Colonic mucosa (tissue), 4 donors: ENCODE measurements at regions not wholly inside any gene's neighbourhood (a gene's known extent, or its start where the extent isn't known, plus 50 kb on each side); places are given as distances from the start of the nearest gene placed in this dataset.

Experiments used
- DNase-seq: peaks from one replicate; pipeline ENCODE4 v3.0.0-alpha.2; 2020
- H3K27ac ChIP-seq: fragments of 200-600 bp; one replicate; pipeline ENCODE4 v1.8.0; 2021
- H3K27me3 ChIP-seq: fragments of 200-600 bp; one replicate; pipeline ENCODE4 v1.8.0; 2021
- H3K36me3 ChIP-seq: fragments of 200-600 bp; one replicate; pipeline ENCODE4 v1.8.0; 2021
- H3K4me1 ChIP-seq: fragments of 200-600 bp; one replicate; pipeline ENCODE4 v1.8.0; 2021; ENCODE audit warnings: mild to moderate bottlenecking
- H3K4me3 ChIP-seq: fragments of 200-600 bp; one replicate; pipeline ENCODE4 v1.8.0; 2021
- H3K9ac ChIP-seq, 2 donors: one replicate each; pipeline ENCODE4 v1.7.0; 2013; ENCODE audit warnings: control low read depth in 2 of 2, low read depth in 2 of 2, low read length in 2 of 2
- H3K9me3 ChIP-seq: fragments of 200-600 bp; one replicate; pipeline ENCODE4 v1.8.0; 2021
- CTCF ChIP-seq: fragments of 200-600 bp; IDR thresholded peaks from one replicate; pipeline ENCODE4 v1.8.0; 2022; ENCODE audit warnings: antibody characterized with exemption, mild to moderate bottlenecking
- intact Hi-C: fragments of 100-400 bp; cut with DNase I; formaldehyde crosslinking; loops from one replicate; pipeline ENCODE4 v1.14.1; 2022
- donor health status: healthy.
- donor health status: DM: no; HTN: no; CAD: no.
- donor health status: DM: no; HTN: no; CAD: no.

- TF ChIP-seq CTCF: no peak
- H3K36me3 ChIP-seq: no peaks in the 10 kb centered on the region
- H3K9ac ChIP-seq: no peak overlapping the region
- no peak for DNase-seq
- no peaks in the 10 kb centered on the region for H3K4me1 ChIP-seq
- no peak overlapping the region for H3K4me3 ChIP-seq
- intact Hi-C loops: no loop called here
- no peak overlapping the region for H3K27ac ChIP-seq
- H3K27me3 ChIP-seq: no peaks in the 10 kb centered on the region
- no peaks in the 10 kb centered on the region for H3K9me3 ChIP-seq
Measured at GRCh38 chr2:16816522-16816921, 150.9 kb upstream of the CYRIA start.

DNA sequence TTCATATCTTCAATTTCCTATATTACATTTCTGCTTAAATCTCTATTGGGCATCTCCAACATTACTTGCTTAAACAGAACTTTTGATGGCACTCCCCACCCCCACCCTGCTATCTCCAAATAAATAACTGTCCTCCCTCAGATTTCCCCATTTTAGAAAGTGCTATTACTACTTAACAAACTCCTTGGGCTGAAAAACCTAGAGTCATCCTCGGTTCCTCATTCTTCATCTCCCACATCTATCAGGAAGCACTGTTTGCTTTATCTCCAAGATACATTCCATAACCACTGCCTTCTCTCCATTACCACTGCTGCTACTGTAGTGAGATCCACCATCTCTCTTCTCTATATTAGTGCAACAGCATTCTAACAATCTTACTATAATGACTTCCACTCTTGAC lies 150.4 kb upstream of the CYRIA start:
- intact Hi-C loops: no loop called here
- Histone ChIP-seq H3K27me3 (no peaks in the 10 kb centered on the region), H3K9me3 (no peaks in the 10 kb centered on the region), H3K27ac (no peak overlapping the region), H3K36me3 (no peaks in the 10 kb centered on the region), H3K4me3 (no peak overlapping the region), H3K4me1 (no peaks in the 10 kb centered on the region), H3K9ac (no peak overlapping the region)
- no peak for TF ChIP-seq CTCF
- DNase-seq: no peak

GRCh38 chr2:16813593-16813992 lies 148.0 kb upstream of the CYRIA start:
- intact Hi-C loops: no loop called here

GRCh38 chr2:16798472-16798871 lies 132.8 kb upstream of the CYRIA start:
- no peak overlapping the region for H3K4me3 ChIP-seq
- H3K27me3 ChIP-seq: no peaks in the 10 kb centered on the region
- no peak for DNase-seq
- no peaks in the 10 kb centered on the region for H3K4me1 ChIP-seq
- no peaks in the 10 kb centered on the region for H3K9me3 ChIP-seq
- intact Hi-C loops: no loop called here
- no peak for TF ChIP-seq CTCF
- no peaks in the 10 kb centered on the region for H3K36me3 ChIP-seq
- no peak overlapping the region for H3K27ac ChIP-seq
- H3K9ac ChIP-seq: no peak overlapping the region

More at GRCh38 chr2:16813593-16813992, 148.0 kb upstream of the CYRIA start:
- Histone ChIP-seq H3K4me3 (no peak overlapping the region), H3K9me3 (no peaks in the 10 kb centered on the region), H3K9ac (no peak overlapping the region), H3K27me3 (no peaks in the 10 kb centered on the region), H3K36me3 (no peaks in the 10 kb centered on the region), H3K4me1 (no peaks in the 10 kb centered on the region), H3K27ac (no peak overlapping the region)
- no peak for TF ChIP-seq CTCF
- no peak for DNase-seq

DNA sequence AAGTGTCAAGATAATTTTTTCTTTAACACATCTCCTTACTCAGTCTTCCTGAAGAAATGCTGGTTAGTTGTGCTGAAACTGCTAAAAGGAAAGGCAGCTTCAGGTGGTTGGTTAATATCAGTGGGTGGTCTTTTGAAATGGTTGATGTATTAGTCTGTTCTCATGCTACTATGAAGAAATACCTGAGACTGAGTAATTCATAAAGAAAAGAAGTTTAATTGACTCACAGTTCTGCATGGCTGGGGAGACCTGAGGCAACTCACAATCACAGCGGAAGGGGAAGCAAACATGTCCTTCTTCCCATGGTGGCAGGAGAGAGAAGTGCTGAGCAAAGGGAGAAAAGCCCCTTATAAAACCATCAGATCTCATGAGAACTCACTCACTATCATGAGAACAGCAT lies 125.9 kb upstream of the CYRIA start:
- no peak overlapping the region for H3K4me3 ChIP-seq
- no peak for DNase-seq
- no peaks in the 10 kb centered on the region for H3K36me3 ChIP-seq
- H3K27me3 ChIP-seq: no peaks in the 10 kb centered on the region
- H3K4me1 ChIP-seq: no peaks in the 10 kb centered on the region
- no peak overlapping the region for H3K27ac ChIP-seq
- no peaks in the 10 kb centered on the region for H3K9me3 ChIP-seq
- no peak overlapping the region for H3K9ac ChIP-seq
- no peak for TF ChIP-seq CTCF
- intact Hi-C loops: no loop called here

DNA sequence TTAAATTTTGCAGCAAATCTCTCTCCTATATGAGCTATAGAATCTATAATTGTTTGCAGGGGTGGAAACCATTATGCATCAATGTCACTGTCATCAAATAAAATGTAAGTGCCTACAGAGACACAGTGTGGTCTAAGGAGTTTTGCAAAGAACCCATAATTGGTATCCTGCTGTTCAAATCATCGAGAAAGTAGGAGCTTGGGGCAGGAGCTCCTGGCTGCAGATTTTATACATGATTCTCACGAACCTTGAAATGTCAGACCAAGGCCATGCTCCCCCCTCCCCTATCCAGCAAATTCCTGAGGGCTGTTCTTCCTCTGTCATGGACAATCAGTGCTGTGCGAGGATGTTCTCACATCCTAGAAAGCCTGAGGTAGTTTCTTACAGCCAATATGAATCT lies 119.5 kb upstream of the CYRIA start:
- H3K27ac ChIP-seq: no peak overlapping the region
- H3K9ac ChIP-seq: no peak overlapping the region
- H3K27me3 ChIP-seq: no peaks in the 10 kb centered on the region
- no peaks in the 10 kb centered on the region for H3K4me1 ChIP-seq
- TF ChIP-seq CTCF: no peak
- intact Hi-C loops: no loop called here
- no peaks in the 10 kb centered on the region for H3K9me3 ChIP-seq
- no peaks in the 10 kb centered on the region for H3K36me3 ChIP-seq
- H3K4me3 ChIP-seq: no peak overlapping the region
- DNase-seq: no peak
